ENCODE measurements at regions not wholly inside any gene's neighbourhood (a gene's known extent, or its start where the extent isn't known, plus 50 kb on each side); places are given as distances from the start of the nearest gene placed in this dataset.

DNA sequence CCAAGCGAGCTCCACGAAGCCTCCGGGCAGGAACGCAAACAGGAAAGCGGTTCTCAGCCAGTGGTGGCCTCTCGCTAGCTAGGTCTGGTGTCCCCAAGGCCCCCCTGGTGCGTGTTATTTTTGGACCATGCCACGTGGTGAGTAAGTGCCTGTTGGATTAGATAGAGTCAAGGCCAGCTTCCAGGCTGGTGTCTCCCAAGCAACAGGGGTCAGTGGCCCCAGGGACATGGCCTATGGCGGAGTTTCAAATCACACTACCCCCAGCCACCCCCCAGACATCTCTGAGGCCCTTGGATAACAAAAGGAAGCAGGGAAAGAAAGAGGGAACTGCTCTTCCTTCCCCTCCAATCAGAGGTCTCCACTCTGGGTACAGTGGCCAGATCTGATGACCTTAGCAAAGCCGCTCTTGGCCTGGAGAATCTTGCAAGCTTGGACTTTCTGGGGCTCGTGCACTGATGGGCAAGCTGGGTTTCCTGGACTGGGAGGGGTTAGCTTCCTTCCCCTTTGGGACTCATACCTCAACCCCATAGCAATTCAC lies 58.2 kb downstream of the MAF start:
- Histone ChIP-seq H3K9me1 (ENCODE audit: insufficient read depth, low read length) (no peaks in the 10 kb centered on the region), H3K23ac (ENCODE audit: low read depth, low read length) (no peak overlapping the region), H3K27ac (ENCODE audit: insufficient read depth, low read length) (no peak overlapping the region), H3K27me3 (ENCODE audit: control insufficient read depth, insufficient read depth, low read length) (no peaks in the 10 kb centered on the region), H2BK5ac (ENCODE audit: low read depth, low read length, poor library complexity, severe bottlenecking) (no peak overlapping the region), H4K5ac (ENCODE audit: low read depth, low read length) (no peak overlapping the region), H2BK20ac (ENCODE audit: low read depth, low read length) (no peak overlapping the region), H3K14ac (replicated peaks; ENCODE audit: low read depth, low read length) (no peak overlapping the region), H2AFZ (replicated peaks; ENCODE audit: low read length, poor library complexity) (no peak overlapping the region), H2AK5ac (ENCODE audit: low read depth, low read length) (no peak overlapping the region), H3K4ac (ENCODE audit: low read depth, low read length) (no peak overlapping the region), H3K18ac (ENCODE audit: low read depth, low read length) (no peak overlapping the region), H3K4me3 (ENCODE audit: insufficient read depth, low read depth, low read length) (no peak overlapping the region), H4K20me1 (ENCODE audit: insufficient read depth, low read length) (no peaks in the 10 kb centered on the region), H3K9me3 (ENCODE audit: control insufficient read depth, insufficient read depth, low read length) (peaks cover 20% of the 10 kb centered on the region), H3K36me3 (ENCODE audit: control insufficient read depth, insufficient read depth, low read length) (no peaks in the 10 kb centered on the region), H4K8ac (ENCODE audit: low read depth in 2 of 2, low read length in 2 of 2) (no peak overlapping the region), H3K4me1 (ENCODE audit: control insufficient read depth, insufficient read depth, low read length) (no peaks in the 10 kb centered on the region), H3K79me1 (ENCODE audit: low read depth in 1 of 2, low read length in 2 of 2) (no peaks in the 10 kb centered on the region), H3K4me2 (ENCODE audit: low read depth, low read length) (no peak overlapping the region), H2BK120ac (ENCODE audit: low read depth, low read length) (no peak overlapping the region), H4K91ac (ENCODE audit: insufficient read depth, low read depth, low read length) (no peak overlapping the region), H3K9ac (ENCODE audit: low read depth, low read length) (no peak overlapping the region), H2BK15ac (ENCODE audit: low read depth, low read length) (no peak overlapping the region), H2AK9ac (replicated peaks; ENCODE audit: low read depth, low read length, poor library complexity) (no peak overlapping the region), H3K56ac (ENCODE audit: extremely low read depth, insufficient read depth, low read length) (no peak overlapping the region)
- CTCF ChIA-PET = interaction anchor here (0.5 kb wide), 1 partner anchor 60 kb away, joined by 4 read pairs; no protein-coding TSS in a partner anchor
- intact Hi-C loops (cut with micrococcal nuclease) = no loop called here
- BruUV-seq (replicated peaks) = no TSS peak
- TF ChIP-seq MXI1 (IDR thresholded peaks at IDR 0.05; ENCODE audit: borderline replicate concordance, low read depth, low read length) (no peak), BHLHE40 (IDR thresholded peaks at IDR 0.05; ENCODE audit: low read depth, low read length) (no peak), POLR2A (IDR thresholded peaks at IDR 0.05; ENCODE audit: low read depth, low read length) (no peak), RCOR1 (IDR thresholded peaks at IDR 0.05; ENCODE audit: insufficient replicate concordance, low read length) (no peak), FOS (IDR thresholded peaks at IDR 0.05; ENCODE audit: low read depth, low read length) (no peak), CEBPB (IDR thresholded peaks at IDR 0.05; ENCODE audit: low read depth, low read length) (no peak), MAFK (IDR thresholded peaks at IDR 0.05; ENCODE audit: low read depth, low read length) (no peak), CHD1 (IDR thresholded peaks at IDR 0.05; ENCODE audit: low read depth, low read length) (no peak), MAZ (IDR thresholded peaks at IDR 0.05; ENCODE audit: borderline replicate concordance, low read depth, low read length) (no peak), SMC3 (IDR thresholded peaks at IDR 0.05; ENCODE audit: low read depth, low read length) (no peak)
- TF ChIP-seq, protein P1, sequence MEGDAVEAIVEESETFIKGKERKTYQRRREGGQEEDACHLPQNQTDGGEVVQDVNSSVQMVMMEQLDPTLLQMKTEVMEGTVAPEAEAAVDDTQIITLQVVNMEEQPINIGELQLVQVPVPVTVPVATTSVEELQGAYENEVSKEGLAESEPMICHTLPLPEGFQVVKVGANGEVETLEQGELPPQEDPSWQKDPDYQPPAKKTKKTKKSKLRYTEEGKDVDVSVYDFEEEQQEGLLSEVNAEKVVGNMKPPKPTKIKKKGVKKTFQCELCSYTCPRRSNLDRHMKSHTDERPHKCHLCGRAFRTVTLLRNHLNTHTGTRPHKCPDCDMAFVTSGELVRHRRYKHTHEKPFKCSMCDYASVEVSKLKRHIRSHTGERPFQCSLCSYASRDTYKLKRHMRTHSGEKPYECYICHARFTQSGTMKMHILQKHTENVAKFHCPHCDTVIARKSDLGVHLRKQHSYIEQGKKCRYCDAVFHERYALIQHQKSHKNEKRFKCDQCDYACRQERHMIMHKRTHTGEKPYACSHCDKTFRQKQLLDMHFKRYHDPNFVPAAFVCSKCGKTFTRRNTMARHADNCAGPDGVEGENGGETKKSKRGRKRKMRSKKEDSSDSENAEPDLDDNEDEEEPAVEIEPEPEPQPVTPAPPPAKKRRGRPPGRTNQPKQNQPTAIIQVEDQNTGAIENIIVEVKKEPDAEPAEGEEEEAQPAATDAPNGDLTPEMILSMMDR (conservative IDR thresholded peaks at IDR 0.05; ENCODE audit: low read depth, low read length) = no peak
- TF ChIP-seq, protein P2, sequence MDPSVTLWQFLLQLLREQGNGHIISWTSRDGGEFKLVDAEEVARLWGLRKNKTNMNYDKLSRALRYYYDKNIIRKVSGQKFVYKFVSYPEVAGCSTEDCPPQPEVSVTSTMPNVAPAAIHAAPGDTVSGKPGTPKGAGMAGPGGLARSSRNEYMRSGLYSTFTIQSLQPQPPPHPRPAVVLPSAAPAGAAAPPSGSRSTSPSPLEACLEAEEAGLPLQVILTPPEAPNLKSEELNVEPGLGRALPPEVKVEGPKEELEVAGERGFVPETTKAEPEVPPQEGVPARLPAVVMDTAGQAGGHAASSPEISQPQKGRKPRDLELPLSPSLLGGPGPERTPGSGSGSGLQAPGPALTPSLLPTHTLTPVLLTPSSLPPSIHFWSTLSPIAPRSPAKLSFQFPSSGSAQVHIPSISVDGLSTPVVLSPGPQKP (IDR thresholded peaks at IDR 0.05; ENCODE audit: borderline replicate concordance, low read depth, low read length) = no peak
- ATAC-seq (ENCODE audit: low read depth) (no peak), DNase-seq (no peak)
- 100% methylated on average over 2 of the region's 11 CpGs; no CpG with 5 or more reads in 1 of the 2 experiments for WGBS, 2 experiments (ENCODE audit: extremely low coverage in 2 of 2, insufficient read length in 1 of 2)
- dilution Hi-C loops (cut with HindIII; ENCODE audit: low sequenced_read_pairs, unreplicated experiment) = no loop called here
- POLR2A ChIA-PET (ENCODE audit: unreplicated experiment) = no interaction called here
- in situ Hi-C loops (cut with MboI; ENCODE audit: low sequenced_read_pairs) = no loop called here
